OCI-LY1 (cell line): ENCODE measurements at regions not wholly inside any gene's neighbourhood (a gene's known extent, or its start where the extent isn't known, plus 50 kb on each side); places are given as distances from the start of the nearest gene placed in this dataset.

Experiments
- H2AFZ ChIP-seq: fragments of 200-600 bp; sonication (generic), shearing (Covaris generic); 2 replicates; pipeline ENCODE4 v1.6.0; 2014; ENCODE audit warnings: antibody characterized with exemption, mild to moderate bottlenecking, low read length
- H3F3A ChIP-seq: fragments of 200-600 bp; sonication (generic), shearing (Covaris generic); 2 replicates; pipeline ENCODE4 v1.6.0; 2014; ENCODE audit warnings: mild to moderate bottlenecking, antibody characterized with exemption, low read length, moderate library complexity; ENCODE audit not compliant: insufficient read depth
- H3K27ac ChIP-seq: fragments of 200-600 bp; sonication (generic); 2 replicates; pipeline ENCODE4 v1.5.1; 2014; ENCODE audit warnings: low read length, mixed run types, mild to moderate bottlenecking, low read depth; ENCODE audit not compliant: poor library complexity, severe bottlenecking
- H3K27me3 ChIP-seq: fragments of 200-600 bp; sonication (generic); 2 replicates; pipeline ENCODE4 v1.6.0; 2014; ENCODE audit warnings: antibody characterized with exemption, mild to moderate bottlenecking, low read length, moderate library complexity; ENCODE audit not compliant: insufficient read depth
- H3K36me3 ChIP-seq: fragments of 200-600 bp; sonication (generic); 2 replicates; pipeline ENCODE4 v1.6.1; 2014; ENCODE audit warnings: mild to moderate bottlenecking, antibody characterized with exemption, low read length, moderate library complexity, mixed read lengths; ENCODE audit not compliant: insufficient read depth
- H3K4me1 ChIP-seq: fragments of 200-600 bp; sonication (generic); 2 replicates; pipeline ENCODE4 v1.5.1; 2014; ENCODE audit warnings: mild to moderate bottlenecking, low read length, moderate library complexity; ENCODE audit not compliant: insufficient read depth, severe bottlenecking
- H3K4me2 ChIP-seq: fragments of 200-600 bp; sonication (generic), shearing (Covaris generic); 2 replicates; pipeline ENCODE4 v1.6.1; 2014; ENCODE audit warnings: low read length
- H3K4me3 ChIP-seq: fragments of 200-600 bp; sonication (generic); 2 replicates; pipeline ENCODE4 v1.5.1; 2014; ENCODE audit warnings: low read length, low read depth, mild to moderate bottlenecking, mixed read lengths; ENCODE audit not compliant: poor library complexity, severe bottlenecking
- H3K79me2 ChIP-seq: fragments of 200-600 bp; shearing (Covaris generic); 2 replicates; pipeline ENCODE4 v1.6.1; 2016; ENCODE audit warnings: mixed run types, low read length, mixed read lengths; ENCODE audit not compliant: insufficient read depth
- H3K9ac ChIP-seq: fragments of 200-600 bp; sonication (generic), shearing (Covaris generic); 2 replicates; pipeline ENCODE4 v1.6.1; 2014; ENCODE audit warnings: mild to moderate bottlenecking, low read length, mixed read lengths
- H3K9me2 ChIP-seq: fragments of 200-600 bp; sonication (generic), shearing (Covaris generic); 2 replicates; pipeline ENCODE4 v1.6.1; 2014; ENCODE audit warnings: low read depth, mild to moderate bottlenecking, low read length, mixed read lengths
- H3K9me3 ChIP-seq: fragments of 200-600 bp; shearing (Covaris generic); 2 replicates; pipeline ENCODE4 v1.6.1; 2014; ENCODE audit warnings: low read length, mixed read lengths
- H4K20me1 ChIP-seq: fragments of 200-600 bp; sonication (generic), shearing (Covaris generic); 2 replicates; pipeline ENCODE4 v1.6.0; 2016; ENCODE audit warnings: mild to moderate bottlenecking, low read length; ENCODE audit not compliant: insufficient read depth
- CTCF ChIP-seq: fragments of 200-600 bp; sonication (generic), shearing (Covaris generic); IDR thresholded peaks from 2 replicates; pipeline ENCODE4 v1.5.1; 2017; ENCODE audit warnings: mild to moderate bottlenecking, antibody characterized with exemption, low read length, moderate library complexity, mixed read lengths
- EZH2 ChIP-seq: fragments of 200-600 bp; sonication (generic), shearing (Covaris generic); IDR thresholded peaks from 2 replicates; pipeline ENCODE4 v1.8.0; 2017; ENCODE audit warnings: borderline replicate concordance, mixed run types, mild to moderate bottlenecking, antibody characterized with exemption, low read length, moderate library complexity, mixed read lengths

GRCh38 chr18:51323961-51324360 is 126.5 kb upstream of the MEX3C start:
- no peaks in the 10 kb centered on the region for H3K9me2 ChIP-seq
- no peaks in the 10 kb centered on the region for H3K36me3 ChIP-seq
- TF ChIP-seq CTCF (no peak), EZH2 (no peak)
- no peaks in the 10 kb centered on the region for H3K79me2 ChIP-seq
- no peaks in the 10 kb centered on the region for H4K20me1 ChIP-seq
- no peaks in the 10 kb centered on the region for H3F3A ChIP-seq
- H3K4me1 ChIP-seq, result no peaks in the 10 kb centered on the region
- H3K4me3 ChIP-seq, result no peak overlapping the region
- no peak overlapping the region for H3K9ac ChIP-seq
- no peaks in the 10 kb centered on the region; the same call in 1 of the 2 replicates for H3K27me3 ChIP-seq
- no peaks in the 10 kb centered on the region for H3K9me3 ChIP-seq
- no peak overlapping the region for H2AFZ ChIP-seq
- H3K4me2 ChIP-seq, result no peak overlapping the region
- no peak overlapping the region for H3K27ac ChIP-seq

DNA sequence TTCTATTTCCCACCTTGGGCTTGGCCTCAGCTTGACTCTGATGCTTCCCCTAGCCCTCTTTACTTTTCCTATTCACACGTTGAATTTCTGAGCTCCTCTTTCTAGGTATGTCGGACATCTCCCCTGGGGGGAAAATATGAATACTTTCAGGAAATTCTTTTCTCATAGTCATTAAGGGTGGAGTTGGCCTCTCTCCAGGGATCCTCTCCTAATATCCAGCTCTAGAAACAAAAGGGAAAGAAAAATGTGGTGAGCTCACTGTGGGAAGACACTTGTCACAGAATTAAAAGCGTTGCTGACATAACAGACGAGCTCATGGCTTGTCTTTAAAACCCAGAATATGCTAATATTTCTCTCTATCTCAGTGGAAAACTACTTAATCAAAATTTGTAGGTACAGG is 132.7 kb upstream of the MEX3C start:
- no peaks in the 10 kb centered on the region for H3K9me2 ChIP-seq
- no peak overlapping the region for H3K27ac ChIP-seq
- H3K27me3 ChIP-seq, result no peaks in the 10 kb centered on the region
- no peaks in the 10 kb centered on the region for H4K20me1 ChIP-seq
- H3K4me3 ChIP-seq, result no peak overlapping the region
- H3K36me3 ChIP-seq, result no peaks in the 10 kb centered on the region
- H2AFZ ChIP-seq, result no peak overlapping the region
- no peaks in the 10 kb centered on the region for H3F3A ChIP-seq
- no peaks in the 10 kb centered on the region for H3K4me1 ChIP-seq
- no peaks in the 10 kb centered on the region for H3K79me2 ChIP-seq
- H3K9ac ChIP-seq, result no peak overlapping the region
- no peak overlapping the region for H3K4me2 ChIP-seq
- no peaks in the 10 kb centered on the region for H3K9me3 ChIP-seq
- no peak for TF ChIP-seq EZH2

DNA sequence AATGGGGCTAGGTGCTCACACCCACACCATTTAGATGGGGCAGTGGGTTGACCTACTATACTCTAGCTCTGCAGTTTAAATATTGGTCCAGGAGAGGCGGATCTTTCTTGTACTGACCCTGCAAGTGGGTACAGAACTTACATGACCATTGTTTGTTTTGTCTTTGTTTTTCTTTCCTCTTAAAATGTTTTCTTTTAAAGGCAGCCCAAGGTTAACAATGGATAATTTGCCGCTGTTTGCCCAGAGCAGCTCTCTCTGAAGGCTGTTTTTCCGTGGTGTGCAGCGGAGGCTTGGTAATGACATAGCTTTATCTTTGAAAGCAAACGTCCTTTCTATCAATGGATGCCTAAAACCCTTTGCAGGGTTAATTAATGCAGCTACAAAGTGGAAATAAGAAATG is 133.3 kb upstream of the MEX3C start:
- Histone ChIP-seq H3K4me2 (no peak overlapping the region), H3K27ac (no peak overlapping the region)
- TF ChIP-seq EZH2, result no peak
- no peak for TF ChIP-seq CTCF

DNA sequence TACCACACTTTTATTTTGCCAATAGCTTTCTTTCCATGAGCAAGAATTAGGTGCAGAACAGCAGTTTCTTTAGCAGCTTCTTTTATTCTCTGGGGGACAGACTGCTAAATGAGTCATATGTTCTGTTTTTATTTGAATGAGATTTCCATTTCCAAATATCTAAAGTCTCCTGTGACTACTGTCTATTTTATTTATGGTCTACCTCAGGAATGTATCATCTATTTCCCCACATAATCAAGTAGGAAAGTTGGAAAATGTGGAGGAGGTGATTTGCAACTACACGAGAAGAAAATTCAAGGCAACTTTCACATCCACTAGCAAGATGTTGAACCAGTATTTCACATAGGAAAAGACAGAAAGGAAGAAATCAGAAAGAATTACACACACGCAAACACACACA is 139.9 kb upstream of the MEX3C start:
- Histone ChIP-seq H3K36me3 (no peaks in the 10 kb centered on the region), H3K4me1 (no peaks in the 10 kb centered on the region), H3K9ac (no peak overlapping the region), H2AFZ (no peak overlapping the region), H3K27me3 (0 out of 2 replicates have a peak, but pooled peaks cover 7% of the 10 kb centered on the region), H4K20me1 (no peaks in the 10 kb centered on the region), H3K9me3 (no peaks in the 10 kb centered on the region), H3F3A (no peaks in the 10 kb centered on the region), H3K27ac (no peak overlapping the region), H3K4me3 (no peak overlapping the region), H3K9me2 (no peaks in the 10 kb centered on the region), H3K4me2 (no peak overlapping the region), H3K79me2 (no peaks in the 10 kb centered on the region)
- no peak for TF ChIP-seq CTCF
- TF ChIP-seq EZH2, result no peak

More for the DNA sequence above, 133.3 kb upstream of the MEX3C start:
- no peaks in the 10 kb centered on the region for H3K9me2 ChIP-seq
- no peak overlapping the region for H3K9ac ChIP-seq
- H3K9me3 ChIP-seq, result no peaks in the 10 kb centered on the region
- H3K4me3 ChIP-seq, result no peak overlapping the region
- H4K20me1 ChIP-seq, result no peaks in the 10 kb centered on the region
- no peaks in the 10 kb centered on the region for H3K36me3 ChIP-seq
- no peaks in the 10 kb centered on the region for H3K27me3 ChIP-seq
- no peaks in the 10 kb centered on the region for H3F3A ChIP-seq
- H2AFZ ChIP-seq, result no peak overlapping the region
- H3K4me1 ChIP-seq, result no peaks in the 10 kb centered on the region
- no peaks in the 10 kb centered on the region for H3K79me2 ChIP-seq
